Peyer's patch (tissue), 4 donors: ENCODE measurements at regions not wholly inside any gene's neighbourhood (a gene's known extent, or its start where the extent isn't known, plus 50 kb on each side); places are given as distances from the start of the nearest gene placed in this dataset.

Source experiments
- DNase-seq, 3 donors: peaks; one replicate each; pipeline ENCODE4 v3.0.0-alpha.2; 2017 to 2019
- H3K27ac ChIP-seq, 4 donors: fragments of 200-600 bp; sonication (generic); one replicate each; pipeline ENCODE4 v1.5.1; 2016 to 2019
- H3K27me3 ChIP-seq, 2 donors: fragments of 200-600 bp; sonication (generic); one replicate each; pipeline ENCODE4 v1.5.1; 2019
- H3K36me3 ChIP-seq, 3 donors: fragments of 200-600 bp; sonication (generic); one replicate each; pipeline ENCODE4 v1.5.1; 2016 to 2019
- H3K4me1 ChIP-seq, 4 donors: fragments of 200-600 bp; sonication (generic); one replicate each; pipeline ENCODE4 v1.5.1; 2016 to 2019
- H3K4me3 ChIP-seq, 4 donors: fragments of 200-600 bp; sonication (generic); 1 replicate in 3 of 4; 2 replicates in 1 of 4; pipeline ENCODE4 v1.5.1; 2016 to 2019; ENCODE audit warnings: mild to moderate bottlenecking in 1 of 4
- H3K9me3 ChIP-seq, 4 donors: fragments of 200-600 bp; sonication (generic); one replicate each; pipeline ENCODE4 v1.5.1; 2016 to 2019; ENCODE audit warnings: mild to moderate bottlenecking in 1 of 4
- CTCF ChIP-seq, 6 experiments: fragments of 450-650 bp in 4 of 6; fragments of 200-600 bp in 2 of 6; sonication (generic) in 1 of 6; IDR thresholded peaks; one replicate each; pipeline ENCODE4 v1.5.1; 2017 to 2019; ENCODE audit warnings: antibody characterized with exemption in 6 of 6, mild to moderate bottlenecking in 3 of 6, moderate library complexity in 1 of 6
- POLR2A ChIP-seq, 2 donors: fragments of 450-650 bp; IDR thresholded peaks; one replicate each; pipeline ENCODE4 v1.5.1; 2017; ENCODE audit warnings: antibody characterized with exemption in 2 of 2, mild to moderate bottlenecking in 2 of 2, moderate library complexity in 2 of 2

GRCh38 chr14:106599209-106599608 is 1072.8 kb downstream of the TMEM121 start:
- no peak overlapping the region for H3K27ac ChIP-seq
- H3K4me3 ChIP-seq, result no peak overlapping the region
- H3K9me3 ChIP-seq, result no peaks in the 10 kb centered on the region
- no peaks in the 10 kb centered on the region for H3K4me1 ChIP-seq
- TF ChIP-seq POLR2A (IDR thresholded peaks at IDR 0.05) (no peak), CTCF (IDR thresholded peaks at IDR 0.05) (no peak)
- no peaks in the 10 kb centered on the region for H3K36me3 ChIP-seq
- no peaks in the 10 kb centered on the region for H3K27me3 ChIP-seq
- no peak for DNase-seq

- peak; percentile 67 to 91 (median 87) for DNase-seq
- Histone ChIP-seq H3K27ac (no peak overlapping the region), H3K4me1 (no peaks in the 10 kb centered on the region), H3K9me3 (no peaks in the 10 kb centered on the region), H3K36me3 (no peaks in the 10 kb centered on the region), H3K4me3 (no peak overlapping the region), H3K27me3 (no peaks in the 10 kb centered on the region)
- TF ChIP-seq POLR2A (IDR thresholded peaks at IDR 0.05) (no peak), CTCF (IDR thresholded peaks at IDR 0.05) (peak in 5 of 6 experiments; percentile 8 to 61 (median 42))
Observed at GRCh38 chr14:106605548-106606448, 1079.4 kb downstream of the TMEM121 start.

- TF ChIP-seq CTCF (IDR thresholded peaks at IDR 0.05), result no peak
- TF ChIP-seq POLR2A (IDR thresholded peaks at IDR 0.05), result no peak
- Histone ChIP-seq H3K36me3 (no peaks in the 10 kb centered on the region), H3K4me1 (no peaks in the 10 kb centered on the region)
Observed at GRCh38 chr14:106606936-106607335, 1080.6 kb downstream of the TMEM121 start.

GRCh38 chr14:106610691-106611090 is 1084.3 kb downstream of the TMEM121 start:
- no peak for DNase-seq
- H3K4me1 ChIP-seq, result no peaks in the 10 kb centered on the region
- H3K4me3 ChIP-seq, result no peak overlapping the region
- H3K27me3 ChIP-seq, result no peaks in the 10 kb centered on the region
- H3K9me3 ChIP-seq, result no peaks in the 10 kb centered on the region
- no peak overlapping the region for H3K27ac ChIP-seq
- H3K36me3 ChIP-seq, result no peaks in the 10 kb centered on the region
- TF ChIP-seq CTCF (IDR thresholded peaks at IDR 0.05), result no peak
- no peak for TF ChIP-seq POLR2A (IDR thresholded peaks at IDR 0.05)

More at GRCh38 chr14:106606936-106607335, 1080.6 kb downstream of the TMEM121 start:
- H3K27ac ChIP-seq, result no peak overlapping the region
- H3K4me3 ChIP-seq, result no peak overlapping the region
- no peaks in the 10 kb centered on the region for H3K27me3 ChIP-seq
- DNase-seq, result no peak
- H3K9me3 ChIP-seq, result no peaks in the 10 kb centered on the region

GRCh38 chr14:106613256-106613655 is 1086.9 kb downstream of the TMEM121 start:
- Histone ChIP-seq H3K4me1 (no peaks in the 10 kb centered on the region), H3K36me3 (no peaks in the 10 kb centered on the region), H3K27me3 (no peaks in the 10 kb centered on the region), H3K27ac (no peak overlapping the region), H3K9me3 (no peaks in the 10 kb centered on the region), H3K4me3 (no peak overlapping the region)
- no peak for DNase-seq
- TF ChIP-seq CTCF (IDR thresholded peaks at IDR 0.05) (no peak), POLR2A (IDR thresholded peaks at IDR 0.05) (no peak)
